ENCODE measurements at regions not wholly inside any gene's neighbourhood (a gene's known extent, or its start where the extent isn't known, plus 50 kb on each side); places are given as distances from the start of the nearest gene placed in this dataset.
"Not testable (repeated sequence)": the region's sequence is repeated elsewhere in the genome, so short reads cannot be mapped to it uniquely, and the experiment has no call there.

GRCh38 chr12:86713121-86713520 is 456.9 kb upstream of the MGAT4C start:
- Mint-ChIP-seq H3K27me3 (ENCODE audit: unreplicated experiment) (no peaks in the 10 kb centered on the region), H3K4me3 (ENCODE audit: unreplicated experiment) (no peak overlapping the region), H3K27ac (ENCODE audit: unreplicated experiment) (no peak overlapping the region), H3K36me3 (ENCODE audit: low read depth, unreplicated experiment) (no peaks in the 10 kb centered on the region), H3K4me1 (ENCODE audit: unreplicated experiment) (no peaks in the 10 kb centered on the region), H3K9me3 (ENCODE audit: unreplicated experiment) (peaks cover 5% of the 10 kb centered on the region)
- DNase-seq (ENCODE audit: low spot score): no peak
- TF ChIP-seq, protein P1, sequence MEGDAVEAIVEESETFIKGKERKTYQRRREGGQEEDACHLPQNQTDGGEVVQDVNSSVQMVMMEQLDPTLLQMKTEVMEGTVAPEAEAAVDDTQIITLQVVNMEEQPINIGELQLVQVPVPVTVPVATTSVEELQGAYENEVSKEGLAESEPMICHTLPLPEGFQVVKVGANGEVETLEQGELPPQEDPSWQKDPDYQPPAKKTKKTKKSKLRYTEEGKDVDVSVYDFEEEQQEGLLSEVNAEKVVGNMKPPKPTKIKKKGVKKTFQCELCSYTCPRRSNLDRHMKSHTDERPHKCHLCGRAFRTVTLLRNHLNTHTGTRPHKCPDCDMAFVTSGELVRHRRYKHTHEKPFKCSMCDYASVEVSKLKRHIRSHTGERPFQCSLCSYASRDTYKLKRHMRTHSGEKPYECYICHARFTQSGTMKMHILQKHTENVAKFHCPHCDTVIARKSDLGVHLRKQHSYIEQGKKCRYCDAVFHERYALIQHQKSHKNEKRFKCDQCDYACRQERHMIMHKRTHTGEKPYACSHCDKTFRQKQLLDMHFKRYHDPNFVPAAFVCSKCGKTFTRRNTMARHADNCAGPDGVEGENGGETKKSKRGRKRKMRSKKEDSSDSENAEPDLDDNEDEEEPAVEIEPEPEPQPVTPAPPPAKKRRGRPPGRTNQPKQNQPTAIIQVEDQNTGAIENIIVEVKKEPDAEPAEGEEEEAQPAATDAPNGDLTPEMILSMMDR (IDR thresholded peaks at IDR 0.05; ENCODE audit: unreplicated experiment): no peak

DNA sequence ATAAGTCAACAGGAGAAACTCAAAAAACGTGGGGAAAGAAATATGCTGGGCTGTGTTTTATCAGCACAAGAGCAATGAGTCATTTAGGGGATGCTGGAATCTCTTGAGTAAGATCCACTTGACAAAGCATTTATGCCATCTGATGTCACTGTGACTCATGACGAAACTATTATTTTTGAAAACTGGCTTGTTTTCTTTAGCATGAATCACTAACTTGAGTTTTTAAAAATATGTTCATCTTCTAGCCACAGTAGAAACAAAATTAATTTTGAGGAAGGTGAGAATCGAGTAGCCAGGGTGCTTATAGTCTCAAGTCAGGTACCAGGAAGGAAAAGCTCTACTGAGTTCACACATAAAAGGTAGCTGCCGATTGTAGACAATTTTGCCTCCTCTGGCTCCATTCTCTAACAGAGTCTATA is 456.2 kb upstream of the MGAT4C start:
- Mint-ChIP-seq H3K27me3 (ENCODE audit: unreplicated experiment) (no peaks in the 10 kb centered on the region), H3K4me1 (ENCODE audit: unreplicated experiment) (no peaks in the 10 kb centered on the region), H3K36me3 (ENCODE audit: low read depth, unreplicated experiment) (no peaks in the 10 kb centered on the region), H3K9me3 (ENCODE audit: unreplicated experiment) (peaks cover 5% of the 10 kb centered on the region), H3K27ac (ENCODE audit: unreplicated experiment) (no peak overlapping the region), H3K4me3 (ENCODE audit: unreplicated experiment) (no peak overlapping the region)
- TF ChIP-seq, protein P1 (IDR thresholded peaks at IDR 0.05; ENCODE audit: unreplicated experiment): no peak
- no peak for DNase-seq (ENCODE audit: low spot score)

- peaks cover 4% of the 10 kb centered on the region for H3K36me3 Mint-ChIP-seq (ENCODE audit: low read depth, unreplicated experiment)
- TF ChIP-seq, protein P1 (IDR thresholded peaks at IDR 0.05; ENCODE audit: unreplicated experiment): no peak
- H3K9me3 Mint-ChIP-seq (ENCODE audit: unreplicated experiment): peaks cover 10% of the 10 kb centered on the region
- no peaks in the 10 kb centered on the region for H3K4me1 Mint-ChIP-seq (ENCODE audit: unreplicated experiment)
- no peak for DNase-seq (ENCODE audit: low spot score)
- H3K4me3 Mint-ChIP-seq (ENCODE audit: unreplicated experiment): no peak overlapping the region
- H3K27ac Mint-ChIP-seq (ENCODE audit: unreplicated experiment): no peak overlapping the region
- H3K27me3 Mint-ChIP-seq (ENCODE audit: unreplicated experiment): no peaks in the 10 kb centered on the region
These were observed 455.5 kb upstream of the MGAT4C start for GRCh38 chr12:86711731-86712130.

DNA sequence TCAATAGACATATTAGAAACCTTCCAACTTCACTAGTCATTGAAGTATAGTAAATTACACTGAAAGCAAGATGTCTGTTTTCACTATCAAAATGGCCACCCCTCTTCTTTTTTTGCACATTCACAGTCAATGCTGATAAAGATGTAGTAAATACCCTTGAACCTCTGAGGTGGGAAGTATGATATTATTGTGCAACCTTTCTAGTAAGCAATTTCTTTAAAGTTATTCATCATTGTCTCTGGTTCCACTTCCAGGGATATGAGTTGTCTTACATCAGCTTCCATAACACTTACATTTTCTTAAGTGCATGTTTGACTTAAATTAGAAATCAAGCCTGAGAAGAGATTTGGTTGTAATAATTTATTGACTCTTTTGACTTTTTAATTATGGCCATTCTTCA is 453.9 kb upstream of the MGAT4C start:
- no peaks in the 10 kb centered on the region for H3K4me1 Mint-ChIP-seq (ENCODE audit: unreplicated experiment)
- TF ChIP-seq, protein P1 (IDR thresholded peaks at IDR 0.05; ENCODE audit: unreplicated experiment): no peak
- peaks cover 4% of the 10 kb centered on the region for H3K36me3 Mint-ChIP-seq (ENCODE audit: low read depth, unreplicated experiment)
- H3K27me3 Mint-ChIP-seq (ENCODE audit: unreplicated experiment): no peaks in the 10 kb centered on the region
- H3K27ac Mint-ChIP-seq (ENCODE audit: unreplicated experiment): no peak overlapping the region
- no peak overlapping the region for H3K4me3 Mint-ChIP-seq (ENCODE audit: unreplicated experiment)
- H3K9me3 Mint-ChIP-seq (ENCODE audit: unreplicated experiment): peaks cover 10% of the 10 kb centered on the region
- DNase-seq (ENCODE audit: low spot score): no peak

DNA sequence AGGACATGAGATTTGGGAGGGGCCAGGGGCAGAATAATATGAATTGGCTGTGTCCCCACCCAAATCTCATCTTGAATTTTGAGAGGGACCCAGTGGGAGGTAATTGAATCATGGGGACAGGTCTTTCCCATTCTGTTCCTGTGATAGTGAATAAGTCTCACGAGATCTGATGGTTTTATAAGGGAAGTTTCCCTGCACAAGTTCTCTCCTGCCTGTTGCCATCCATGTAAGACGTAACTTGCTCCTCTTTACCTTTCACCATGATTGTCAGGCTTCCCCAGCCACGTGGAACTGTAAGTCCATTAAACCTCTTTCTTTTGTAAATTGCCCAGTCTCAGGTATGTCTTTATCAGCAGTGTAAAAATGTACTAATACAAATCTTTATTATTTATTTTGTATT is 452.8 kb upstream of the MGAT4C start:
- not testable (repeated sequence) for H3K36me3 Mint-ChIP-seq (ENCODE audit: low read depth, unreplicated experiment); H3K4me3 Mint-ChIP-seq (ENCODE audit: unreplicated experiment); H3K27me3 Mint-ChIP-seq (ENCODE audit: unreplicated experiment); H3K27ac Mint-ChIP-seq (ENCODE audit: unreplicated experiment); DNase-seq (ENCODE audit: low spot score); H3K4me1 Mint-ChIP-seq (ENCODE audit: unreplicated experiment)
- peaks cover 10% of the 10 kb centered on the region for H3K9me3 Mint-ChIP-seq (ENCODE audit: unreplicated experiment)

DNA sequence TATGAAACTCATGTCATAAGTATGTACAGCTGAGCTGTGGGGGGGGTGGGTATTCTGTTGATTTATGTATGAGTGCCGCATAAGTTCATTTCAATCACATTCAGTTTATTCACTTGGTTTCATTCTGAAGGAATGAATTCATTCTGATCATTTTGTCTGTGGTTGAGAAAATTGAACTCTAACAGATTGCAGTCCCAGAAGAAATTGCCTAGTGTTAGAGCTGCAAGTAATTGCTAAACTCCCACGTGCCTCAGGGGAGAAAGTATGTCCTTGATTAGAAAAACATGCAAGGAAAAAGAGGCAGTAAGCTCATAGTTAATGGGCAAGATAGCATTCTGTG is 442.4 kb upstream of the MGAT4C start:
- no peaks in the 10 kb centered on the region for H3K36me3 Mint-ChIP-seq (ENCODE audit: low read depth, unreplicated experiment)

More for the DNA sequence above, 442.4 kb upstream of the MGAT4C start:
- TF ChIP-seq, protein P1 (IDR thresholded peaks at IDR 0.05; ENCODE audit: unreplicated experiment): no peak
- Mint-ChIP-seq H3K27ac (ENCODE audit: unreplicated experiment) (no peak overlapping the region), H3K27me3 (ENCODE audit: unreplicated experiment) (no peaks in the 10 kb centered on the region), H3K4me1 (ENCODE audit: unreplicated experiment) (no peaks in the 10 kb centered on the region), H3K4me3 (ENCODE audit: unreplicated experiment) (no peak overlapping the region), H3K9me3 (ENCODE audit: unreplicated experiment) (no peaks in the 10 kb centered on the region)
- DNase-seq (ENCODE audit: low spot score): no peak
